Activated B cell treated with CpG ODN at 0.5 μM for 24 hours (primary cell): ENCODE measurements at regions not wholly inside any gene's neighbourhood (a gene's known extent, or its start where the extent isn't known, plus 50 kb on each side); places are given as distances from the start of the nearest gene placed in this dataset.

Source experiments
- ATAC-seq: fragments of 200-7000 bp; cut with Tn5 transposase; one replicate; pipeline ENCODE4 v1.10.0; 2021; ENCODE audit warnings: low read depth, mild to moderate bottlenecking, moderate library complexity
- CTCF ChIA-PET: fragments of 350-600 bp; sonication (Branson Sonifier 250); formaldehyde crosslinking; loops from one replicate; lab custom pipeline; 2021; ENCODE audit warnings: antibody characterized with exemption; lab: Charles Lee
- POLR2A ChIA-PET: fragments of 350-600 bp; sonication (Branson Sonifier 250); formaldehyde crosslinking; loops from one replicate; lab custom pipeline; 2021; ENCODE audit warnings: antibody characterized with exemption; lab: Charles Lee
- DNase-seq: peaks from one replicate; pipeline ENCODE4 v3.0.0; 2022
- H3K27ac Mint-ChIP-seq: one replicate; pipeline ENCODE4 v1.8.0; 2020; ENCODE audit warnings: mixed read lengths
- H3K27me3 Mint-ChIP-seq: one replicate; pipeline ENCODE4 v1.8.0; 2021; ENCODE audit warnings: mixed read lengths
- H3K36me3 Mint-ChIP-seq: one replicate; pipeline ENCODE4 v1.8.0; 2021; ENCODE audit warnings: low read depth, mixed read lengths
- H3K4me1 Mint-ChIP-seq: one replicate; pipeline ENCODE4 v1.8.0; 2021; ENCODE audit warnings: mixed read lengths
- H3K4me3 Mint-ChIP-seq: one replicate; pipeline ENCODE4 v1.8.0; 2020; ENCODE audit warnings: mild to moderate bottlenecking, mixed read lengths
- H3K9me3 Mint-ChIP-seq: one replicate; pipeline ENCODE4 v1.8.0; 2020; ENCODE audit warnings: mixed read lengths
- CTCF ChIP-seq: fragments of 200-600 bp; IDR thresholded peaks from one replicate; pipeline ENCODE4 v1.8.0; 2022; ENCODE audit warnings: antibody characterized with exemption, mild to moderate bottlenecking
- intact Hi-C: fragments of 100-400 bp; cut with micrococcal nuclease; formaldehyde crosslinking; loops from one replicate; pipeline ENCODE4 v1.15.1; 2024

GRCh38 chr6:1131285-1132079 is 180.4 kb upstream of the FOXQ1 start:
- intact Hi-C loops: no loop called here

GRCh38 chr6:1130709-1131108 is 181.2 kb upstream of the FOXQ1 start:
- no peak for TF ChIP-seq CTCF
- H3K9me3 Mint-ChIP-seq: no peaks in the 10 kb centered on the region
- H3K36me3 Mint-ChIP-seq: no peaks in the 10 kb centered on the region
- H3K27me3 Mint-ChIP-seq: peaks cover 7% of the 10 kb centered on the region
- no peak overlapping the region for H3K27ac Mint-ChIP-seq
- DNase-seq (no peak), ATAC-seq (no peak)
- ChIA-PET POLR2A (no interaction called here), CTCF (no interaction called here)
- intact Hi-C loops: no loop called here
- no peak overlapping the region for H3K4me3 Mint-ChIP-seq
- H3K4me1 Mint-ChIP-seq: no peaks in the 10 kb centered on the region

More at GRCh38 chr6:1131285-1132079, 180.4 kb upstream of the FOXQ1 start:
- DNase-seq: no peak
- TF ChIP-seq CTCF: no peak
- ChIA-PET CTCF (no interaction called here), POLR2A (no interaction called here)
- Mint-ChIP-seq H3K4me3 (no peak overlapping the region), H3K27me3 (peaks cover 5% of the 10 kb centered on the region), H3K4me1 (no peaks in the 10 kb centered on the region), H3K27ac (no peak overlapping the region), H3K9me3 (no peaks in the 10 kb centered on the region), H3K36me3 (no peaks in the 10 kb centered on the region)
- no peak for ATAC-seq

- intact Hi-C loops: no loop called here
- no peaks in the 10 kb centered on the region for H3K36me3 Mint-ChIP-seq
- POLR2A ChIA-PET: no interaction called here
- H3K27me3 Mint-ChIP-seq: peaks cover 7% of the 10 kb centered on the region
- no peak for DNase-seq
- no peak for ATAC-seq
- H3K9me3 Mint-ChIP-seq: no peaks in the 10 kb centered on the region
- TF ChIP-seq CTCF: no peak
- H3K27ac Mint-ChIP-seq: no peak overlapping the region
- CTCF ChIA-PET: no interaction called here
- H3K4me1 Mint-ChIP-seq: no peaks in the 10 kb centered on the region
- H3K4me3 Mint-ChIP-seq: no peak overlapping the region
Measured at GRCh38 chr6:1129131-1129530, 182.8 kb upstream of the FOXQ1 start.

GRCh38 chr6:1127597-1128288 is 184.2 kb upstream of the FOXQ1 start:
- no peak for ATAC-seq
- CTCF ChIA-PET: no interaction called here

More at GRCh38 chr6:1127597-1128288, 184.2 kb upstream of the FOXQ1 start:
- Mint-ChIP-seq H3K4me1 (no peaks in the 10 kb centered on the region), H3K9me3 (no peaks in the 10 kb centered on the region), H3K36me3 (no peaks in the 10 kb centered on the region), H3K27me3 (peaks cover 9% of the 10 kb centered on the region), H3K4me3 (no peak overlapping the region), H3K27ac (no peak overlapping the region)
- TF ChIP-seq CTCF: no peak
- POLR2A ChIA-PET: no interaction called here
- intact Hi-C loops: no loop called here
- no peak for DNase-seq
